ENCODE measurements at regions not wholly inside any gene's neighbourhood (a gene's known extent, or its start where the extent isn't known, plus 50 kb on each side); places are given as distances from the start of the nearest gene placed in this dataset.

GRCh38 chr7:20064181-20064970 is 152.8 kb downstream of the MACC1 start:
- no peak overlapping the region for H3K56ac ChIP-seq (replicated peaks; ENCODE audit: insufficient read length, low read depth, low read length)
- no peak overlapping the region; the same call in 1 of the 2 replicates for H2AFZ ChIP-seq (ENCODE audit: low read length)
- no peaks in the 10 kb centered on the region for H4K20me1 ChIP-seq (replicated peaks in 1 of 2; ENCODE audit: control insufficient read depth in 1 of 2, insufficient read depth in 2 of 2, low read length in 2 of 2)
- H3K9me3 ChIP-seq (ENCODE audit: insufficient read depth in 2 of 2, low read depth in 1 of 2, low read length in 1 of 2) = peaks cover 17 to 19% of the 10 kb centered on the region in 2 experiments
- no peak overlapping the region for H4K5ac ChIP-seq (ENCODE audit: insufficient read length, low read depth, low read length)
- H2BK20ac ChIP-seq (ENCODE audit: low read length) = no peak overlapping the region
- H3K36me3 ChIP-seq (ENCODE audit: control insufficient read depth in 2 of 4, insufficient read depth in 4 of 4, low read length in 3 of 4) = peaks cover 0 to 21% (median 7%) of the 10 kb centered on the region in 4 experiments; a peak in 4 of 8 replicates
- DNase-seq (ENCODE audit: low read depth in 1 of 2, low spot score in 2 of 2) (no peak), FAIRE-seq (no peak)
- H3K27ac ChIP-seq (ENCODE audit: low read depth, low read length) = peak overlapping the region; percentile 35; the same call in 1 of the 2 replicates
- no peak overlapping the region for H2BK120ac ChIP-seq (replicated peaks; ENCODE audit: low read depth, low read length)
- H4K91ac ChIP-seq (replicated peaks; ENCODE audit: insufficient read length, low read length) = no peak overlapping the region
- peaks cover 0 to 87% of the 10 kb centered on the region in 2 experiments; a peak in 3 of 4 replicates for H3K79me2 ChIP-seq (ENCODE audit: control insufficient read depth in 1 of 2, insufficient read depth in 2 of 2, low read length in 2 of 2)
- no peak overlapping the region for H3K4ac ChIP-seq (replicated peaks; ENCODE audit: insufficient read length, low read depth, low read length)
- 0 out of 2 replicates have a peak overlapping the region, but pooled peaks have one; percentile 9 for H3K18ac ChIP-seq (ENCODE audit: extremely low read depth, low read length)
- peaks cover 4 to 11% (median 6%) of the 10 kb centered on the region in 4 experiments; a peak in 4 of 7 replicates for H3K4me1 ChIP-seq (replicated peaks in 1 of 4; ENCODE audit: control insufficient read depth in 3 of 4, insufficient read depth in 4 of 4, low read length in 3 of 4)
- peak overlapping the region; percentile 97; the same call in 1 of the 2 replicates for H2BK12ac ChIP-seq (ENCODE audit: low read depth, low read length)
- no peak overlapping the region for H2AK5ac ChIP-seq (ENCODE audit: low read depth, low read length)
- no peak overlapping the region for H3K23ac ChIP-seq (ENCODE audit: insufficient read length)
- peaks cover 2% of the 10 kb centered on the region; the same call in 1 of the 2 replicates for H3K79me1 ChIP-seq (ENCODE audit: low read depth, low read length)
- H2BK5ac ChIP-seq (ENCODE audit: low read depth, low read length) = peak overlapping the region; percentile 88; the same call in 1 of the 2 replicates
- H3K27me3 ChIP-seq (replicated peaks in 1 of 4; ENCODE audit: control insufficient read depth in 3 of 4, extremely low read depth in 1 of 4, insufficient read depth in 3 of 4, low read length in 3 of 4) = no peaks in the 10 kb centered on the region
- TF ChIP-seq CTCF (IDR thresholded peaks at IDR 0.05; ENCODE audit: control extremely low read depth in 1 of 3, insufficient read depth in 1 of 3, low read depth in 1 of 3, low read length in 3 of 3) (no peak), BACH1 (IDR thresholded peaks at IDR 0.05; ENCODE audit: low read length) (no peak), CHD2 (IDR thresholded peaks at IDR 0.05; ENCODE audit: low read length) (no peak), USF2 (IDR thresholded peaks at IDR 0.05; ENCODE audit: low read length) (no peak)
- H3K23me2 ChIP-seq (ENCODE audit: low read depth, low read length) = no peaks in the 10 kb centered on the region; the same call in 1 of the 2 replicates
- peak overlapping the region in 1 of 2 experiments; percentile 55; a peak in 1 of 4 replicates for H3K4me2 ChIP-seq (ENCODE audit: insufficient read depth in 1 of 2, low read depth in 2 of 2, low read length in 2 of 2)
- 70% methylated on average over 5 of the region's 5 CpGs; no CpG with 5 or more reads in 1 of the 2 experiments for WGBS, 2 experiments (ENCODE audit: extremely low coverage in 1 of 2, insufficient coverage in 1 of 2, insufficient read length in 1 of 2, insufficient replicate concordance in 2 of 2, low coverage in 1 of 2, low lambda C conversion rate in 2 of 2, missing lambda C conversion rate in 1 of 2)
- CTCF ChIA-PET (ENCODE audit: partially characterized antibody) = no interaction called here
- no peak overlapping the region for H2BK15ac ChIP-seq (ENCODE audit: low read length)
- no peak overlapping the region for H3K9ac ChIP-seq (replicated peaks in 1 of 4; ENCODE audit: extremely low read depth in 1 of 4, low read depth in 3 of 4, low read length in 3 of 4)
- H3K4me3 ChIP-seq (ENCODE audit: extremely low read depth in 1 of 4, insufficient read depth in 2 of 4, low read depth in 3 of 4, low read length in 4 of 4) = no peak overlapping the region
- no peak overlapping the region for H3K14ac ChIP-seq (ENCODE audit: insufficient read length)
- POLR2A ChIA-PET (ENCODE audit: partially characterized antibody) = interaction anchor here (0.6 kb wide), 1 partner anchor 61 kb away, joined by 3 read pairs; no protein-coding TSS in a partner anchor
- no peak overlapping the region for H4K8ac ChIP-seq (ENCODE audit: extremely low read depth, insufficient read depth, low read length)

Data from H1 (cell line).